H54 (cell line): ENCODE measurements at regions not wholly inside any gene's neighbourhood (a gene's known extent, or its start where the extent isn't known, plus 50 kb on each side); places are given as distances from the start of the nearest gene placed in this dataset.

Experiments
- DNase-seq: peaks from one replicate; pipeline ENCODE4 v3.0.0; 2011; ENCODE audit warnings: low spot score, mixed read lengths; ENCODE audit not compliant: insufficient read length
- FAIRE-seq: peaks from 3 replicates; lab custom pipeline; 2011; peaks lifted over from hg19 to GRCh38; lab: Jason Lieb, UNC
- POLR2A ChIP-seq: IDR thresholded peaks from 2 replicates; pipeline ENCODE4 v1.6.1; 2011; ENCODE audit warnings: low read depth, mild to moderate bottlenecking, low read length

GRCh38 chr11:42494459-42494858, 817.3 kb upstream of the API5 start:
- no peak for TF ChIP-seq POLR2A
- DNase-seq (no peak), FAIRE-seq (no peak)

GRCh38 chr11:42498971-42499370, 812.8 kb upstream of the API5 start:
- TF ChIP-seq POLR2A, result no peak
- FAIRE-seq, result no peak
- no peak for DNase-seq

GRCh38 chr11:42502151-42502550, 809.6 kb upstream of the API5 start:
- TF ChIP-seq POLR2A, result no peak
- DNase-seq, result no peak
- no peak for FAIRE-seq

- TF ChIP-seq POLR2A, result no peak
- DNase-seq (no peak), FAIRE-seq (no peak)
Observed at GRCh38 chr11:42521994-42522393, 789.8 kb upstream of the API5 start.

- FAIRE-seq (peak; percentile 95), DNase-seq (peak; percentile 25)
Observed at GRCh38 chr11:42524534-42525227, 787.1 kb upstream of the API5 start.

GRCh38 chr11:42526426-42526825, 785.4 kb upstream of the API5 start:
- TF ChIP-seq POLR2A, result no peak
- FAIRE-seq, result no peak
- no peak for DNase-seq

More at GRCh38 chr11:42524534-42525227, 787.1 kb upstream of the API5 start:
- TF ChIP-seq POLR2A, result no peak

- no peak for FAIRE-seq
- no peak for TF ChIP-seq POLR2A
- DNase-seq, result no peak
Observed at GRCh38 chr11:42528471-42528870, 783.3 kb upstream of the API5 start.

- FAIRE-seq (no peak), DNase-seq (no peak)
- no peak for TF ChIP-seq POLR2A
Observed at GRCh38 chr11:42528911-42529310, 782.9 kb upstream of the API5 start.

GRCh38 chr11:42536611-42537360, 775.0 kb upstream of the API5 start:
- DNase-seq, result no peak
- no peak for TF ChIP-seq POLR2A
- FAIRE-seq, result no peak

GRCh38 chr11:42542336-42542735, 769.5 kb upstream of the API5 start:
- no peak for TF ChIP-seq POLR2A
- DNase-seq, result no peak
- FAIRE-seq, result no peak

GRCh38 chr11:42543844-42544419, 767.9 kb upstream of the API5 start:
- TF ChIP-seq POLR2A, result no peak
- no peak for FAIRE-seq
- no peak for DNase-seq

GRCh38 chr11:42544726-42545125, 767.1 kb upstream of the API5 start:
- FAIRE-seq, result no peak

GRCh38 chr11:42545954-42546353, 765.8 kb upstream of the API5 start:
- DNase-seq (no peak), FAIRE-seq (no peak)
- TF ChIP-seq POLR2A, result no peak

More at GRCh38 chr11:42544726-42545125, 767.1 kb upstream of the API5 start:
- no peak for DNase-seq
- TF ChIP-seq POLR2A, result no peak

- DNase-seq (no peak), FAIRE-seq (no peak)
- TF ChIP-seq POLR2A, result no peak
Observed at GRCh38 chr11:42552786-42553185, 759.0 kb upstream of the API5 start.
